Right renal cortex interstitium (tissue), 3 donors: ENCODE measurements at regions not wholly inside any gene's neighbourhood (a gene's known extent, or its start where the extent isn't known, plus 50 kb on each side); places are given as distances from the start of the nearest gene placed in this dataset.
"Not testable (repeated sequence)": the region's sequence is repeated elsewhere in the genome, so short reads cannot be mapped to it uniquely, and the experiment has no call there.

ENCODE experiments used
- DNase-seq, 3 donors: peaks; one replicate each; pipeline ENCODE4 v3.0.0-alpha.2; 2013; ENCODE audit warnings: low read depth in 3 of 3, low spot score in 2 of 3

GRCh38 chr10:71080381-71081228 lies 131.8 kb upstream of the UNC5B start:
- no peak for DNase-seq

GRCh38 chr10:71081229-71081560 lies 131.2 kb upstream of the UNC5B start:
- no peak for DNase-seq

- no peak for DNase-seq
Measured at GRCh38 chr10:71081912-71082311, 130.5 kb upstream of the UNC5B start.

DNA sequence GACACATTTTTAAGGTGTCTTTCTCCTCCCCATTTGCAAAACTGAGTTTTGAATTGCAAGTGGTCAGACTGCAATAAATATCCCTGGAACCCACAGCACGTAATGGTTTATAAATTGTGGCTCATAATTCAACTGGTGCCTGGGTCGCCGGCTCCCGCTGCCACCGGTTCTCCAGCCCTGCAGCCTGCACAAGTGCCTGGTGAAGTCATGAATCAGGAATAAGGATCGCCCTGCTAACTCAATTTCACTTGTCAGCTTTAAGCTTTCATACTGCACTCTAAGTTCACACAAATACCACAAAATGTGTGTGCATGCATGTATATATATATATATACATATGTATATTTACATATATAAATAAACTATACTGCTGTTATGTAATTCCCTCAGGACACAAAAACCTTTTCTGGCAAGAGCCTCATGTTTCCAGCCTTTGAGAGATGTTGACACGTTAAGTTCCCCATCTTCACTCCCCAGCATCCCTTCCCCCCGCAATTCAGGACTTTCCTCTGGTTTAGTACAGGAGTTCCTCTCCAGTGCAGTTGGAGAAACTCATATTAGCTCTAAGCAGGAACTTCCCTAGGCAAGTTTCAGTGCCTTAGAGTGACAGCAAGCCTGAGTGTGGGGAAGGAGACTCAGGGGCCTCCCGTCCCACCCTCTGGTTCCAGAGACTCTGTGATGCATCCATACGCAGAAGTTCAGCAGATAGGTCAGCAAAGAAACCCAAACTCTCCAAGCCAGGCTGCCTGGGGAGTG lies 129.2 kb upstream of the UNC5B start:
- no peak for DNase-seq

DNA sequence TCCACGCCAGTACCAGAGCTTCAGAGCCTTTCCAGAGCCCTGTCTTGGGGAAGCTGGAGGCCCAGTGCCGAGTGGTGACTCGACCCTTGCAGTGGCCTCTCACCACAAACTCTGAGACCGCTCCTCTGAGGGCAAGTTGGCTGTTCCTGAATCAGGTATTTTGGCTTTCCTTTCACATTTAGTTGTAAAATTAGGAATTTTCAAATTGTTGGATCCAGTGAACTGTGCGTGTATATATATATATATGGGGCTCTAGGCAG lies 128.7 kb upstream of the UNC5B start:
- no peak for DNase-seq

DNA sequence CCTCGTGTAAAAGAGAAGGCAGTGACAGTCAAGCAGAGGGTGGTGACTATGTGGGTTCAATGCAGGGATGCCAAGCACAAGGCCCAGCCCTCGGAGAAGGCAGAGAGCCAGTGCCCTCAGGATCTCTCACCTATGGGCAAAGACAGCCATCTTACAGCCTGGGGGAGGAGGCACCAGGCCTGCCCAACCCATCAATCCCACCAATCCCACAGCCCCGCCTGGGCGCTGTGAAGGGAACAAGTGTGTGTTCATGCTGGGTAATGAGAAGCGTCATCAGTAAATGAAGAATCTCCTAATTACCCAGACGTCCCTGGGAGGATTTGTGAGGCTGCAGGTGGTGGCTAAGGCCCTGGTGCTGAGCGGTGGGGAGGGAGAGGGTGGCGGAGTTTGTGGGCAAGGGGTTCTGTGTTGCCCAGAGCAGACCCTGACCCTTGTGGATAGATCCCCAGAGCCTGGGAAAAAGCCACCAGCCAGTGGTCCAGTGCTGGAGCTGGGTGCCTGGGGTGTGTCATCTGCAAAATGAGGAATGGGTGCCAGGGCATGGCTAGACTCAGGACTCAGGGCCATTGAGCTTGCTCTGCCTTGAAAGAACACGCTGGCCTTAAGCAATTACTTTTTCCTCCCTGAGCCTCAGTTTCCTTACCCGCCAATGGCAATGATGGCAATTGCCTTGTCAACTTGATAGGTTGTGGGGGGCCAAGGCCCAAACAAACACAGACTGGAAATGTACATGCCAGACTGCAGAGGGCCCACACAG lies 128.1 kb upstream of the UNC5B start:
- no peak for DNase-seq

DNA sequence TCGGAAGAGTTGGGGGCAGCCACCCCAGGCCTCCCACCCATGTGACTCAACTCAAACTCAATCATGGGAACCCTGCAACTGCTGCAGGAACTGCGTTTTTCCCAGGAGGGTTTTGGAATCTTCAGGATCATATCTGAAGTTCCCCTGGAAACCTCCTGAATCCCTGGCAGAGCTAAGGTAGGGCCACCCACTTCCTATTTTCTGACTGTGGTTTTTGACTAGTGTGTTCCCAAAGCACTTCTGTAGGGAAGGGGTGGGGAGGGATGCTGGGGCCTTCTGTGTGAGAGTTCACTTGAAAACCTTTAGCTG lies 127.6 kb upstream of the UNC5B start:
- no peak for DNase-seq

DNA sequence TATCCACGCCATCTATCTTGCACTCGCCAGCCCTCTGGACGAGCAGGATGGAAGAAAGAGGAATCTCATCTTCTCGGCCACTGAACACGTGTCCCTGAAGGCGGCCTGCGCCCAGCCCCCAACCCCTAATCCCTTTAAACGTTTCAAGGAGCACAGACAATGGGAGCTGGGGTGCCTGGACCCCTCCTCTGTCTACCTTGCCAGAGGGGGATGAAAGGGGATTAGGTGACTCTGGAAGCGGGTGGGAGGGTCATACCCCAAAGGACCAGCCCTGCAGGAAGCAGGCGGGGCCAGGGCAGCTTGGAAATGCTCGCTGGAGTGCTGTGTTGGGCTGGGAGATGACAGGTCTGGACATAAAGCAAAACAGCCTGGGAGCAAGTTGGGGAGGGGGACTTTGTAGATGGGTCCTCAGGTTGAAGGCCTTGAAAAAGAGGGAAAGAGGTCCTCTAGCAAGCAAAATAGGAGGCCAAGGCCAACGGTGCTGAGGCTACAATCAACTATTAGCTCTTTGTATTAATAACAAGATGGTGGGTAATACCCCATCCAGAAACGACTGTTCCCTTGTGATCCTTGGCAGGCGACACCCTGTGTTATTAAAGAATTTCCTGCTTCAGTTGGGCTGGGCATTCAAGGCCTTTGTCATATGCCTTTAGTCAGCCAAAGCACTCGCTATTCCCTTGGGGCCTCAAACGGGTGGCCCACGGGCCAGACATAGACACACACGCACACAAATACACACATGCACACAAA lies 126.5 kb upstream of the UNC5B start:
- no peak for DNase-seq

GRCh38 chr10:71086439-71087080 lies 125.8 kb upstream of the UNC5B start:
- DNase-seq: no peak

DNA sequence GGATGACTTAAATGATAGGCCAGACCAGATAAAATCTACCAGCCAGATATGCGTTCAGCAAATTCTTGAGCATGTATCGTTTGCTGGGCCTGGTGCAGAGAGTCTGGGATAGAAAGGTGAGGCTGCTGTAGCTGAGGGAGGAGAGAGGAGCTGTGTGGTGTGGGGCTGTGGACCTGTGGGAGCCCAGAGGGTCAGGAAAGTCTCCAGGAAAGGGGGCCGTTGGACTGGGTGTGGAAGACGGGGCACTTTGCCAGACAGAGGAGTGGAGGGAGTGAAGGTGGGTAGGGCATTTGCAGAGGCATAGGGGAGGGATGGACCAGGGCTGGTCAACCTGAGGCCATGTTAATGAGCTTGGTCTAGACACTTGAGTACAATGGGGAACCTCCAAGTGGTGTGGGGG lies 124.7 kb upstream of the UNC5B start:
- no peak for DNase-seq

GRCh38 chr10:71088054-71088453 lies 124.3 kb upstream of the UNC5B start:
- no peak for DNase-seq

DNA sequence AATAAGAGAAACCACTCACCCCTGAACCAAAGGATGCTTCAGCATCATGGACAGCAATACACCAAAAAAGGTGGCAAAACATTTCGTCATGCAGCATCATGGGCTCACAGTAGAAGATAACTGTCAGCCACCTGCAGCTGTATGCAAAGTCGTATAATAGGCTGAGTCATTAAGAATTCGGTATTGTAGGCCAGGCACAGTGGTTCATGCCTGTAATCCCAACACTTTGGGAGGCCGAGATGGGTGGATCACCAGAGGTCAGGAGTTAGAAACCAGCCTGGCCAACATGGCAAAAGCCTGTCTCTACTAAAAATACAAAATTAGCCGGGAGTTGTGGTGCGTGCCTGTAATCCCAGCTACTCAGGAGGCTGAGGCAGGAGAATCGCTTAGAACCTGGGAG lies 123.8 kb upstream of the UNC5B start:
- DNase-seq: not testable (repeated sequence)

- no peak for DNase-seq
Measured at GRCh38 chr10:71089162-71089561, 123.2 kb upstream of the UNC5B start.

- DNase-seq: no peak
Measured at GRCh38 chr10:71090330-71090729, 122.0 kb upstream of the UNC5B start.

- DNase-seq: no peak
Measured at GRCh38 chr10:71090801-71091200, 121.6 kb upstream of the UNC5B start.

DNA sequence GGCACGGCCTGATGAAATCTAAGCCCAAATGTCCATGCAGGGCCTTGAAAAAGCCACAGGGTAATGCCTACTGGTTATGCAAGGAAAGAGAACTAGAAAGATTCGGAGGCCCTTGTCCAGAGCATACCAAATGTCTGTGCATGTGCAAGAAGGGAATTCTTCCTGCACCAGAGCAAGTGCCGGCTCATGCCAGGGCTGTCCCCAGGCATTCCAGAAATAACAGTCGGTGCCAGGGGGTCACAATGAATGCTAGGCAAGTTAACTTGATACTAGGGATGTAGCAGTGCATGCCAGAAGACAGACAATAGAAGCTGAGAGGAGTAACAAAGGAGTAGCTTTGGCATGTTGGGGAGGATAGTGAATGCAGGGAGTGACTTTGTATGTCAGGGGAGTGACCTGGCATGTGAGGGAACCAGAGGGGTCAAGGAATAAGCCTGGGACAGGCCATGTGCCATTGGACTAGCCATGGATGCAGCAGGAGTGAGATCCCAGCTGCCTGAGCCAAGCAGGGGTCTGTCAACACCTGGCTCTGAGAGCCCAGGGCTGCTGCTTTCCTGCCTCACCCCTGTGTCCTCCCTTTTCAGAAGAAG lies 119.5 kb upstream of the UNC5B start:
- no peak for DNase-seq

GRCh38 chr10:71093531-71093930 lies 118.8 kb upstream of the UNC5B start:
- DNase-seq: no peak

DNA sequence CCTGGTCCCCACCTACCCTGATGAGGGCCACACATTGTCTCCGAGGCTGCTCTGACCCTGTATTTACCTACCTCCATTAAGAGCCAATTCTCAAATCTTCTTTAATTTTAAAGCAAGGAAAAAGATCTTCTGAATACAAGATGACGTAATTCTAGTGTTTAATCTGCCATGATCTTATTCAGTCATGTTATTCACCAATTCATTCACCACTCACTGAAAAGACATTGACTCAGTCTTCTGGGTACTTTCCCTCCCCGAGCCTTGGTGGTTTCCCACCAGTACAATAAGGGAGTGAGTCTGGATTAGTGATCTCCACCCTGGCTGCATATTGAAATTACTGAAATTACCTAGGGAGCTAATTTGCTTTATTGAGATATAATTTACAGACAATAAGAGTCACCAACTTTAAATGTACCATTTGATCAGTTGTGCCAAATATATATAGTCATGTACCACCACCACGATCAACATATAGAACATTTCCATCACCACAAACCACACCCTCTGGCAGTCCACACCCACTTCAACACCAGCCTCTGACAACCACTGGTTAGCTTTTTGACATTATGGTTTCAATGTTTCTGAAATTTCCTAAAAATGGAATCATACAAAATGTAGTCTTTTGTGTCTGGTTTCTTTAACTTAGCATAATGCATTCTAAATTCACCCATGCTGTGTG lies 117.5 kb upstream of the UNC5B start:
- DNase-seq: no peak

- DNase-seq: no peak
Measured at GRCh38 chr10:71099731-71100361, 112.5 kb upstream of the UNC5B start.
